ENCODE measurements at regions not wholly inside any gene's neighbourhood (a gene's known extent, or its start where the extent isn't known, plus 50 kb on each side); places are given as distances from the start of the nearest gene placed in this dataset.

GRCh38 chrX:42696536-42697124 lies 81.3 kb downstream of the PPP1R2C start:
- Histone ChIP-seq H3K4me3 (no peak overlapping the region), H3K36me3 (no peaks in the 10 kb centered on the region), H3K27me3 (no peaks in the 10 kb centered on the region), H3K27ac (no peak overlapping the region), H3K4me1 (no peaks in the 10 kb centered on the region), H3K9me3 (no peaks in the 10 kb centered on the region)
- no peak for TF ChIP-seq POLR2A (IDR thresholded peaks at IDR 0.05)
- no peak for TF ChIP-seq CTCF (IDR thresholded peaks at IDR 0.05)
- WGBS, 2 donors (ENCODE audit: low coverage in 1 of 2) = 74 to 100% methylated on average over 2 to 3 of the region's 3 CpGs
- ATAC-seq = no peak

GRCh38 chrX:42695800-42696358 lies 82.1 kb downstream of the PPP1R2C start:
- ATAC-seq = no peak
- 70% methylated on average over 3 of the region's 4 CpGs; no CpG with 5 or more reads in 1 of the 2 donors for WGBS, 2 donors (ENCODE audit: low coverage in 1 of 2)
- Histone ChIP-seq H3K4me1 (no peaks in the 10 kb centered on the region), H3K36me3 (no peaks in the 10 kb centered on the region), H3K9me3 (no peaks in the 10 kb centered on the region), H3K4me3 (no peak overlapping the region), H3K27ac (no peak overlapping the region), H3K27me3 (no peaks in the 10 kb centered on the region)
- TF ChIP-seq CTCF (IDR thresholded peaks at IDR 0.05) (no peak), EP300 (IDR thresholded peaks at IDR 0.05) (no peak), POLR2A (IDR thresholded peaks at IDR 0.05) (no peak), POLR2AphosphoS5 (IDR thresholded peaks at IDR 0.05) (no peak)

GRCh38 chrX:42694260-42694815 lies 83.6 kb downstream of the PPP1R2C start:
- Histone ChIP-seq H3K4me1 (no peaks in the 10 kb centered on the region), H3K9me3 (no peaks in the 10 kb centered on the region), H3K36me3 (no peaks in the 10 kb centered on the region), H3K27ac (no peak overlapping the region), H3K27me3 (no peaks in the 10 kb centered on the region), H3K4me3 (no peak overlapping the region)
- ATAC-seq = no peak
- 67% methylated on average over 1 of the region's 1 CpG; no CpG with 5 or more reads in 1 of the 2 donors for WGBS, 2 donors (ENCODE audit: low coverage in 1 of 2)
- TF ChIP-seq POLR2AphosphoS5 (IDR thresholded peaks at IDR 0.05) (no peak), CTCF (IDR thresholded peaks at IDR 0.05) (no peak), EP300 (IDR thresholded peaks at IDR 0.05) (no peak), POLR2A (IDR thresholded peaks at IDR 0.05) (no peak)

- no peak for TF ChIP-seq EP300 (IDR thresholded peaks at IDR 0.05)
- TF ChIP-seq POLR2AphosphoS5 (IDR thresholded peaks at IDR 0.05) = no peak
- TF ChIP-seq CTCF (IDR thresholded peaks at IDR 0.05) = no peak
- TF ChIP-seq POLR2A (IDR thresholded peaks at IDR 0.05) = no peak
- Histone ChIP-seq H3K36me3 (no peaks in the 10 kb centered on the region), H3K4me1 (no peaks in the 10 kb centered on the region), H3K27me3 (no peaks in the 10 kb centered on the region), H3K9me3 (no peaks in the 10 kb centered on the region), H3K27ac (no peak overlapping the region), H3K4me3 (no peak overlapping the region)
- 33 to 36% methylated on average over 1 of the region's 1 CpG for WGBS, 2 donors (ENCODE audit: low coverage in 1 of 2)
- no peak for ATAC-seq
These were observed 86.8 kb downstream of the PPP1R2C start for GRCh38 chrX:42691196-42691595.

- Histone ChIP-seq H3K4me3 (no peak overlapping the region), H3K4me1 (no peaks in the 10 kb centered on the region), H3K36me3 (no peaks in the 10 kb centered on the region), H3K27ac (no peak overlapping the region), H3K27me3 (no peaks in the 10 kb centered on the region), H3K9me3 (no peaks in the 10 kb centered on the region)
- no peak for TF ChIP-seq POLR2AphosphoS5 (IDR thresholded peaks at IDR 0.05)
- no peak for TF ChIP-seq EP300 (IDR thresholded peaks at IDR 0.05)
- TF ChIP-seq POLR2A (IDR thresholded peaks at IDR 0.05) = no peak
- no peak for TF ChIP-seq CTCF (IDR thresholded peaks at IDR 0.05)
- ATAC-seq = no peak
- WGBS, 2 donors (ENCODE audit: low coverage in 1 of 2) = 60 to 71% methylated on average over 2 of the region's 2 CpGs
These were observed 91.3 kb downstream of the PPP1R2C start for GRCh38 chrX:42686706-42687105.

Data from gastroesophageal sphincter (tissue), 4 donors.